ENCODE measurements at regions not wholly inside any gene's neighbourhood (a gene's known extent, or its start where the extent isn't known, plus 50 kb on each side); places are given as distances from the start of the nearest gene placed in this dataset.

- no peaks in the 10 kb centered on the region for H3K9me3 Mint-ChIP-seq
- H3K36me3 Mint-ChIP-seq: no peaks in the 10 kb centered on the region
- Histone ChIP-seq H3F3A (ENCODE audit: low read depth) (no peaks in the 10 kb centered on the region), H3K4me2 (no peak overlapping the region), H3K79me2 (ENCODE audit: low read depth) (no peaks in the 10 kb centered on the region), H2AFZ (replicated peaks) (no peak overlapping the region), H4K20me1 (ENCODE audit: low read depth) (no peaks in the 10 kb centered on the region), H3K27ac (no peak overlapping the region), H3K4me1 (no peaks in the 10 kb centered on the region), H3K27me3 (no peaks in the 10 kb centered on the region), H3K9me3 (ENCODE audit: low read depth) (no peaks in the 10 kb centered on the region), H3K36me3 (no peaks in the 10 kb centered on the region), H3K9ac (no peak overlapping the region), H3K4me3 (no peak overlapping the region)
- no peak for TF ChIP-seq EZH2 (IDR thresholded peaks at IDR 0.05)
- no peak for TF ChIP-seq EZH2phosphoT487 (IDR thresholded peaks at IDR 0.05)
- no peak for TF ChIP-seq CTCF (IDR thresholded peaks at IDR 0.05)
- no peak overlapping the region for H3K4me3 Mint-ChIP-seq
- no peak for DNase-seq (ENCODE audit: low spot score)
- no peak overlapping the region for H3K27ac Mint-ChIP-seq
- no peaks in the 10 kb centered on the region for H3K27me3 Mint-ChIP-seq (ENCODE audit: insufficient read depth, low read depth)
- peaks cover 8% of the 10 kb centered on the region for H3K4me1 Mint-ChIP-seq
Measured at GRCh38 chr11:22554221-22554620, 71.4 kb downstream of the FANCF start.

- no peak for DNase-seq (ENCODE audit: low spot score)
- no peaks in the 10 kb centered on the region for H3K4me1 ChIP-seq
- H3K27ac Mint-ChIP-seq: no peak overlapping the region
- TF ChIP-seq CTCF (IDR thresholded peaks at IDR 0.05): no peak
- TF ChIP-seq EZH2phosphoT487 (IDR thresholded peaks at IDR 0.05): no peak
- H3K27me3 Mint-ChIP-seq (ENCODE audit: insufficient read depth, low read depth): no peaks in the 10 kb centered on the region
- H3K27me3 ChIP-seq: no peaks in the 10 kb centered on the region
- no peaks in the 10 kb centered on the region for H3K36me3 Mint-ChIP-seq
- H3K27ac ChIP-seq: no peak overlapping the region
- H3K4me1 Mint-ChIP-seq: no peaks in the 10 kb centered on the region
- no peaks in the 10 kb centered on the region for H3K36me3 ChIP-seq
- no peak overlapping the region for H3K9ac ChIP-seq
- no peaks in the 10 kb centered on the region for H3K9me3 ChIP-seq (ENCODE audit: low read depth)
- no peaks in the 10 kb centered on the region for H4K20me1 ChIP-seq (ENCODE audit: low read depth)
- no peak overlapping the region for H3K4me2 ChIP-seq
- H3K79me2 ChIP-seq (ENCODE audit: low read depth): no peaks in the 10 kb centered on the region
- no peaks in the 10 kb centered on the region for H3F3A ChIP-seq (ENCODE audit: low read depth)
- no peak overlapping the region for H3K4me3 Mint-ChIP-seq
- H3K4me3 ChIP-seq: no peak overlapping the region
- H3K9me3 Mint-ChIP-seq: no peaks in the 10 kb centered on the region
- no peak overlapping the region for H2AFZ ChIP-seq (replicated peaks)
Measured at GRCh38 chr11:22552885-22553284, 72.7 kb downstream of the FANCF start.

- Histone ChIP-seq H3K27me3 (no peaks in the 10 kb centered on the region), H3K27ac (no peak overlapping the region), H2AFZ (replicated peaks) (no peak overlapping the region), H3K79me2 (ENCODE audit: low read depth) (no peaks in the 10 kb centered on the region), H4K20me1 (ENCODE audit: low read depth) (no peaks in the 10 kb centered on the region), H3K4me3 (no peak overlapping the region), H3F3A (ENCODE audit: low read depth) (no peaks in the 10 kb centered on the region), H3K4me2 (no peak overlapping the region), H3K36me3 (no peaks in the 10 kb centered on the region), H3K9ac (no peak overlapping the region), H3K9me3 (ENCODE audit: low read depth) (no peaks in the 10 kb centered on the region), H3K4me1 (no peaks in the 10 kb centered on the region)
- H3K9me3 Mint-ChIP-seq: no peaks in the 10 kb centered on the region
- H3K4me3 Mint-ChIP-seq: no peak overlapping the region
- H3K4me1 Mint-ChIP-seq: no peaks in the 10 kb centered on the region
- H3K27me3 Mint-ChIP-seq (ENCODE audit: insufficient read depth, low read depth): no peaks in the 10 kb centered on the region
- no peak overlapping the region for H3K27ac Mint-ChIP-seq
- H3K36me3 Mint-ChIP-seq: no peaks in the 10 kb centered on the region
- no peak for DNase-seq (ENCODE audit: low spot score)
- TF ChIP-seq CTCF (IDR thresholded peaks at IDR 0.05) (no peak), EZH2 (IDR thresholded peaks at IDR 0.05) (no peak), EZH2phosphoT487 (IDR thresholded peaks at IDR 0.05) (no peak)
Measured at GRCh38 chr11:22546746-22547145, 78.9 kb downstream of the FANCF start.

- Histone ChIP-seq H3F3A (ENCODE audit: low read depth) (no peaks in the 10 kb centered on the region), H3K27me3 (no peaks in the 10 kb centered on the region), H3K27ac (no peak overlapping the region), H3K9me3 (ENCODE audit: low read depth) (no peaks in the 10 kb centered on the region), H3K4me1 (no peaks in the 10 kb centered on the region), H3K36me3 (no peaks in the 10 kb centered on the region), H3K4me2 (no peak overlapping the region), H3K79me2 (ENCODE audit: low read depth) (no peaks in the 10 kb centered on the region), H4K20me1 (ENCODE audit: low read depth) (no peaks in the 10 kb centered on the region), H3K4me3 (no peak overlapping the region), H3K9ac (no peak overlapping the region), H2AFZ (replicated peaks) (no peak overlapping the region)
- DNase-seq (ENCODE audit: low spot score): no peak
- no peaks in the 10 kb centered on the region for H3K27me3 Mint-ChIP-seq (ENCODE audit: insufficient read depth, low read depth)
- no peaks in the 10 kb centered on the region for H3K9me3 Mint-ChIP-seq
- no peaks in the 10 kb centered on the region for H3K4me1 Mint-ChIP-seq
- no peak for TF ChIP-seq EZH2 (IDR thresholded peaks at IDR 0.05)
- TF ChIP-seq CTCF (IDR thresholded peaks at IDR 0.05): no peak
- no peak for TF ChIP-seq EZH2phosphoT487 (IDR thresholded peaks at IDR 0.05)
- H3K4me3 Mint-ChIP-seq: no peak overlapping the region
- no peak overlapping the region for H3K27ac Mint-ChIP-seq
- H3K36me3 Mint-ChIP-seq: no peaks in the 10 kb centered on the region
Measured at GRCh38 chr11:22543261-22543660, 82.4 kb downstream of the FANCF start.

Data from neural progenitor cell (in vitro differentiated cells).